ENCODE measurements at regions not wholly inside any gene's neighbourhood (a gene's known extent, or its start where the extent isn't known, plus 50 kb on each side); places are given as distances from the start of the nearest gene placed in this dataset.

DNA sequence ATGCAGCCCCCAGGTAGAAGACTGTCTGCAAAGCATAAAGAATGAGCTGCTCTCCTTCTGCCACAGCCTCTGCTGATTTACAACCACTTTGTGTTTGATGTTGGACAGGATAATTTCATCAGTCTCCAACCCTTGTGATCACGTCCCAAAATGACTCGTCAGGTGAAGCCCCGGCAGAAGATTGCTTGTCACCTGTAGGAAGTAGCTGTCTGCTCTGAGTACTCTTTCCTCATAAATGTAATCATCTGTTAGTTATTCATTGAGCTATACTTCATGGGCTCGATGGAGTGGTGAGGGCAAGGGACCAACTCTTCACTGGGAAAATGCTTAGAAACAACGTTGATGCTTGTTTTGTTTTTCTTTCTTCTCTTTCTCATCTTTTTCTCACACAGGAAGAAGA lies 290.9 kb upstream of the SP8 start:
- CTCF ChIA-PET: interaction anchor here (1.7 kb wide), 1 partner anchor 21 kb away, joined by 4 read pairs; no protein-coding TSS in a partner anchor
- WGBS (ENCODE audit: insufficient coverage, insufficient replicate concordance, low lambda C conversion rate, missing lambda C conversion rate): 27% methylated on average over 5 of the region's 5 CpGs
- SMC1A ChIA-PET (ENCODE audit: uncharacterized antibody, unreplicated experiment): interaction anchor here (0.7 to 1.0 kb wide), 2 partner anchors 27 to 48 kb away, joined by 3 read pairs; no protein-coding TSS in a partner anchor
- POLR2A ChIA-PET: no interaction called here
- H3K9me3 ChIP-seq (replicated peaks; ENCODE audit: control insufficient read depth, insufficient read depth, low read length): no peaks in the 10 kb centered on the region
- no peak for TF ChIP-seq EZH2 (IDR thresholded peaks at IDR 0.05; ENCODE audit: borderline replicate concordance, control insufficient read depth, low read depth, low read length)
- no peak for TF ChIP-seq CEBPB (IDR thresholded peaks at IDR 0.05; ENCODE audit: borderline replicate concordance in 1 of 2, low read depth in 2 of 2, low read length in 2 of 2)
- no peak for TF ChIP-seq BACH1 (IDR thresholded peaks at IDR 0.05; ENCODE audit: borderline replicate concordance)
- TF ChIP-seq, protein P1, sequence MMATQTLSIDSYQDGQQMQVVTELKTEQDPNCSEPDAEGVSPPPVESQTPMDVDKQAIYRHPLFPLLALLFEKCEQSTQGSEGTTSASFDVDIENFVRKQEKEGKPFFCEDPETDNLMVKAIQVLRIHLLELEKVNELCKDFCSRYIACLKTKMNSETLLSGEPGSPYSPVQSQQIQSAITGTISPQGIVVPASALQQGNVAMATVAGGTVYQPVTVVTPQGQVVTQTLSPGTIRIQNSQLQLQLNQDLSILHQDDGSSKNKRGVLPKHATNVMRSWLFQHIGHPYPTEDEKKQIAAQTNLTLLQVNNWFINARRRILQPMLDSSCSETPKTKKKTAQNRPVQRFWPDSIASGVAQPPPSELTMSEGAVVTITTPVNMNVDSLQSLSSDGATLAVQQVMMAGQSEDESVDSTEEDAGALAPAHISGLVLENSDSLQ (IDR thresholded peaks at IDR 0.05): no peak
- TF ChIP-seq PML (IDR thresholded peaks at IDR 0.05; ENCODE audit: low read length): no peak
- TF ChIP-seq IKZF1 (conservative IDR thresholded peaks at IDR 0.05): no peak
- DNase-seq (ENCODE audit: low read depth, low spot score) (no peak), ATAC-seq (no peak), FAIRE-seq (no peak)
- in situ Hi-C loops (cut with MboI) (no loop called here), intact Hi-C loops (cut with micrococcal nuclease; ENCODE audit: unreplicated experiment) (no loop called here)
- H2AFZ ChIP-seq (ENCODE audit: control insufficient read depth, low read depth, low read length): no peak overlapping the region
- H3K79me2 ChIP-seq (ENCODE audit: control insufficient read depth, insufficient read depth, low read length): no peaks in the 10 kb centered on the region
- no peaks in the 10 kb centered on the region for H3K36me3 ChIP-seq (ENCODE audit: control insufficient read depth in 2 of 2, insufficient read depth in 2 of 2, low read length in 1 of 2)
- no peaks in the 10 kb centered on the region for H3K4me1 ChIP-seq (ENCODE audit: control insufficient read depth, insufficient read depth, low read length)
- no peak overlapping the region for H3K9ac ChIP-seq (ENCODE audit: control insufficient read depth, insufficient read depth, low read length)
- no TSS peak for BruUV-seq (replicated peaks)
- no peaks in the 10 kb centered on the region for H4K20me1 ChIP-seq (ENCODE audit: control insufficient read depth, insufficient read depth)
- no peaks in the 10 kb centered on the region for H3K27me3 ChIP-seq (replicated peaks in 1 of 2; ENCODE audit: control insufficient read depth in 2 of 2, insufficient read depth in 2 of 2, low read length in 1 of 2)
- no peak overlapping the region for H3K4me3 ChIP-seq
- RAD21 ChIA-PET (ENCODE audit: unreplicated experiment): no interaction called here
- H3K27ac ChIP-seq (ENCODE audit: control insufficient read depth, insufficient read depth): no peak overlapping the region
- no peak overlapping the region for H3K4me2 ChIP-seq (ENCODE audit: control insufficient read depth, insufficient read depth)

DNA sequence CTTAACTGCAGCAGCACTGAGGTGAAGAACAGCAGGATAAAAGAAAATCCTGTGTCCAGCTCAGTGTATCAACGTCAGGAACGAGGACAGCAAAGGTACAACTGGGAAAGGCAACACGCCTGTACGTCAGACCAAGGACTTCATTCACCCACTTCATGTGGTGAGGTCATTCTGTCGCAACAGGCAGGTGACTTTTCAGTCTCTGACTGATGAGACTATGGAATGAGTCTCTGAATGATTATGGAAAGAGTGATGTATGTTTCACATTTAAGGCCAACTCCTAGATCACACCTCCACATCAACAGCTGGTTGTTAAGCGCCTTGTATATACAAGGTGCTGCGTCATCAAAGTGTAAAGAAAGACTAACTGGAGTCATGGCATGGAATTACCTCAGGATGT lies 297.6 kb upstream of the SP8 start:
- ChIA-PET POLR2A (no interaction called here), CTCF (no interaction called here), SMC1A (ENCODE audit: uncharacterized antibody, unreplicated experiment) (no interaction called here), RAD21 (ENCODE audit: unreplicated experiment) (no interaction called here)
- no peaks in the 10 kb centered on the region for H3K36me3 ChIP-seq (ENCODE audit: control insufficient read depth in 2 of 2, insufficient read depth in 2 of 2, low read length in 1 of 2)
- no peaks in the 10 kb centered on the region for H3K79me2 ChIP-seq (ENCODE audit: control insufficient read depth, insufficient read depth, low read length)
- no peak overlapping the region for H3K4me2 ChIP-seq (ENCODE audit: control insufficient read depth, insufficient read depth)
- no peaks in the 10 kb centered on the region for H4K20me1 ChIP-seq (ENCODE audit: control insufficient read depth, insufficient read depth)
- no peak for TF ChIP-seq MTA2 (IDR thresholded peaks at IDR 0.05; ENCODE audit: low read depth)
- no peak for TF ChIP-seq CBX5 (IDR thresholded peaks at IDR 0.05; ENCODE audit: low read depth)
- H3K9ac ChIP-seq (ENCODE audit: control insufficient read depth, insufficient read depth, low read length): no peak overlapping the region
- H3K4me1 ChIP-seq (ENCODE audit: control insufficient read depth, insufficient read depth, low read length): no peaks in the 10 kb centered on the region
- no peak overlapping the region for H3K4me3 ChIP-seq
- in situ Hi-C loops (cut with MboI): no loop called here
- 43% methylated on average over 7 of the region's 7 CpGs for WGBS (ENCODE audit: insufficient coverage, insufficient replicate concordance, low lambda C conversion rate, missing lambda C conversion rate)
- intact Hi-C loops (cut with micrococcal nuclease; ENCODE audit: unreplicated experiment): no loop called here
- no TSS peak for BruUV-seq (replicated peaks)
- no peak for DNase-seq (ENCODE audit: low read depth, low spot score)
- H3K27me3 ChIP-seq (replicated peaks in 1 of 2; ENCODE audit: control insufficient read depth in 2 of 2, insufficient read depth in 2 of 2, low read length in 1 of 2): no peaks in the 10 kb centered on the region
- no peak for ATAC-seq
- no peak overlapping the region for H2AFZ ChIP-seq (ENCODE audit: control insufficient read depth, low read depth, low read length)
- H3K9me3 ChIP-seq (replicated peaks; ENCODE audit: control insufficient read depth, insufficient read depth, low read length): no peaks in the 10 kb centered on the region
- no peak overlapping the region for H3K27ac ChIP-seq (ENCODE audit: control insufficient read depth, insufficient read depth)
- FAIRE-seq: no peak
